ENCODE measurements at regions not wholly inside any gene's neighbourhood (a gene's known extent, or its start where the extent isn't known, plus 50 kb on each side); places are given as distances from the start of the nearest gene placed in this dataset.

DNA sequence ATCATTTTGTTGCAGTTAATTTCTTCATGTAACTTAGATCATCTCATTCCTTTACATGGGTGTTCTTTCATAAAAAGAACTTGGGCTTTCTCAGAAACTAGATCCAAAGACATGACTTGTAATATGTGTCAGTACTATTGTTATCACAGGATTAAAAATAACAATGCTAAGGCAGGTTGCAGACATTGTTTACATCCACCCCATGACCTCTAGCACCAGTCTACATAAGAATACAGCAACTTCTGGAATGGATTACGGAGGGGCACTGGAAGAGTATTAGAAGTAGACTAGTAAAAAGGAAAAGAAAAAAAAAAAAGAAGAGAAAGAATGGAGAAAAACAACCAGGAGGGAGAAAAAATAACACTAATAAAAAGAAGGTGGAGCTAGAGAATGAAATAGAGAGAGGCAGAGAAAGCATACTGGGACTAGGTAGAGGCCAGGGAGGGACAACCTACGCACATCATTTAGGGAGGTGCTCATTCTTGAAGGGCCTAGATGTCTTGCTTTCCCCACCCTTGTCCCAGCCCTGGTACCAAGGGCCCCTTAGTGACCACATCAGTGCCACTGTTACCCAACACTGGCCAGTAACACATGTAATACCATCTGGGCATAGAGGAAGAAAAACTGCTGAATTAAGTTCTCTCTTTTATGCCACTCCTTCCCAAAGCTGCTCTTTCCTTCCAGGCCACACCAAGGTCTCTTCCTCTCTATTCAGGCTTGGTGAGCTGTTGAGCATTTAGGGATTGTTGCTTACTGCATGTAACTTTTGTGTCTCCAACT, 70.6 kb upstream of the KLF7 start:
- DNase-seq = no peak

DNA sequence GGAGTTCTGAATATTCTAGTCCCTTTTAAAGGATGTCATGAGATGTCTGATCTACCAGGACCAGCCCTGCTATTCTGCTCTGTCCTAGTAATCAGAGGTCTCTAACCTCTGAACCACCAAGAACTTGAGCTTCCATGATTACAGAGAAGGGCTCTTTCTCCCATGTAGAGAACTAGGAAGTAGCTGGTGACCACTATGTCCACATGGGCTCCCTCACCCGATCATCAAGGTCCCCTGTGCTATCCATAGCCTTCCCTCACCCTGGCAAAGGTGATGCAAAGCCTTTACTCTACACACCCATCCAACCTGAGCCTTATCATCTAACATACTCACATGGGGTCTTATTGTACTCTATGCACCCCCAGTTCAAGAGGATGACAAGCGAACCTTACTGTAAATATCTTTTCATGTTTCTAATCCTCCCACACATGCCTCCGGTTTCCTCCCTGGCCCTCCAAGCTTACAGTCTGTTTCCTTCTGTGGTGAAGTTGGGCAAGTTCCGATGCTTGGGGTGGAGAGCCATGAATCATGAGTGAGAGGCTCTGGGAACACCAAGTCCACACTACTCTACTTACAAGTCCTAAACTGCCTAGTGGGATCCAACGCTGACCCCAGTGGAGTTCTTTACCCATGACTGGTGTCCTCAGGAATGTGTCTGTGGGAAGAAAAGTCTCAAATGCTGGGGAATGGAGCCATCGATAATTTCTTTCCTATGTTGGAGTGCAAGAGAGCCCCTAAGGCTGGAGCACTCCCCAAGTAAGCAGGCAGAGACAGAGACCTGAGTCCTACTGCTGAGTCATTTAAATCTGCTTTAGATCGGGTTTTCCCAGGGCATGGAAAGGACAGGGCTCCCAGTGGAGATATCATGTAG, 73.3 kb upstream of the KLF7 start:
- peak; percentile 61 for DNase-seq

GRCh38 chr2:207239754-207240494, 74.2 kb upstream of the KLF7 start:
- no peak for DNase-seq

GRCh38 chr2:207240649-207241048, 74.9 kb upstream of the KLF7 start:
- peak; percentile 49 for DNase-seq

- DNase-seq = peak; percentile 87
Observed at GRCh38 chr2:207241198-207241597, 75.5 kb upstream of the KLF7 start.

DNA sequence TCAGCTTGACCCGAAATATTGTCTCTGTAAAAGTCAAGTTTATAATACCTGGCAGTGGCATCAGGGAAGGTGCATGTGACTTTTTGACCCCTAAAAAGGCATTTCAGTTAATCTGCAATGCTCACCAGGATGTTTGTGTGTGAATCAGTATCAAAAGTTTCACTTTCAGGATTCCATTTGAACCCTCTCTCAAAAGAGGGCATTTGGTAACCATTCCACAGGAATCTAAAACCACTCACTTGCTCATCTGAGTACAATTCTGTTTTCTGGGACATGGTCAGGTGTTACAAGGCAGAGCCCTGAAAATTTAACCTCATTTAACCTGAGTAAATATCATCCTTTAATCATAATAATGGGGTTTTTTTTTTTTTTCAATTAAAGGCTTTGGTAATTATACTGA, 77.9 kb upstream of the KLF7 start:
- no peak for DNase-seq

DNA sequence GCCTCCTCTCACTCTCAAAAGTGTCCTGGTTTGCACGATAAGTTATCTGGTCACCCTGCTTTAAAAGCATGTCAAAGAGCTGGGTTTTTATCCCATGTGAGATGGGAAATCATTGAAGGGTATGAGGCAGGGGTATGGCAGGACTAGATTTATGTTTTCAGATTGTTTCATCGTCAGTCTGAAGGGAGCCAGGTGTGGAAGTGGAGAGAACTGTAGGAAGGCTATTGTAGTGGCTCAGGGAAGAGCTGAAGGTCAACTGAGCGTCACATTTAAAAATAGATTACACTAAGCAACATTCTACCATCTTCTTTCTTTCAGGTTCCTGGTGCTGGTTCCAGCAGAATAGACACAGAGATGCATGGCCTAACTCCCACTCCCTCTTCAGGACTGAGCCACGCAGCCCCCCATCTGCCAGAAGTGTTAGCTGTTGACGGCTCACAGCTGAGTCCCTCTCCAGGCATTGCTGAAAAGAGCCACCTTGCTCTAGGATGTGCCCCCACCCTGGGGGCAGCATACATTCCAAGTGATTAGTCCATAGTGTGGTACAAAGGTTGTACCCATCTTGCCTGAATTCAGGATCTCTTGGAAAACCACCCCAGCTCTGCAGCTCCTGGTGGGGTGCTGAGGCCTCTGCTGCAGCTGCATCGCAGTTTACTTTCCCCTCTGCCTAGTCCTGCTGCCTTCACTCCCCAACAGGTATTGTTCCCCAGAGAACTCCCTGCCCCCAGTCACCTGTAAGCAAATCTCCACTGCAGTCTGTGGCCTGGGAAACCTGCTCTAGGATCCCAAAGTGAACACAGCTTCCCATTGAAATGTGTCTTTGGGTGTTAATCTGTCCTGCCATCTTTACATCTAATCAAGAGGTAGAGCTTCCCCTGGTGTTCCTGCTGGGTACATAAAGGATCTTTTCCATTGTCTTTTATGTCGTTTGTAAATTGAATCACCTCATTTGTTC, 79.5 kb upstream of the KLF7 start:
- DNase-seq = no peak

GRCh38 chr2:207248702-207249377, 83.1 kb upstream of the KLF7 start:
- no peak for DNase-seq

- DNase-seq = no peak
Observed at GRCh38 chr2:207251022-207251421, 85.3 kb upstream of the KLF7 start.

DNA sequence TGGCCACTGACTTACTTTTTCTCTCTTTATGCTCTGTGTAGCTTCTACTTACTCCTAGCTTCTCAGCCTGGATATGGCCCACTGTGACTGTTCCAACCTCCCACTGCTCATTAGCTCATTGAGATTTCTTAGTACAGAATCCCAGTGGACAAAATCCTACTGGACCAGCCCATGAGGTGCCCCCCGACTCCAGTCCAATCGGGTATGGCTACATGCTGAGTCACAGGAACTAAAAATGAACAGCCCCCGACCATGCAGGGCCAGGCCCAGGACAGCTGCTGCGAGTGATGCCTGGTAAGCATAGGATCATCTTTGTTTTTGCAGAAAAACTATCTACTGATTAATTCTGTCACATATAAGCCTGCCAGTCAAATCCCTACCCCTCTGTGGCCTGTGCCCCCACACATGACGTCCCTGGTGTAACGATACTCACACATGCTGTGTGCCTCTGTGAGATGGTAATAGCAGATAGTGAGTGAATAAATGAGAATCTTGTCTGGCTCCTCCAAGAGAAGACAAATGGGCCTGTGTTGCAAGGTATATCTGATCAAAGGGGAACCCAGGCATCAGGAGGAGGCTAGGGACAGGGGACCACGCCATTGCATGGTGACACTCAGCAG, 85.9 kb upstream of the KLF7 start:
- peak; percentile 65 for DNase-seq

DNA sequence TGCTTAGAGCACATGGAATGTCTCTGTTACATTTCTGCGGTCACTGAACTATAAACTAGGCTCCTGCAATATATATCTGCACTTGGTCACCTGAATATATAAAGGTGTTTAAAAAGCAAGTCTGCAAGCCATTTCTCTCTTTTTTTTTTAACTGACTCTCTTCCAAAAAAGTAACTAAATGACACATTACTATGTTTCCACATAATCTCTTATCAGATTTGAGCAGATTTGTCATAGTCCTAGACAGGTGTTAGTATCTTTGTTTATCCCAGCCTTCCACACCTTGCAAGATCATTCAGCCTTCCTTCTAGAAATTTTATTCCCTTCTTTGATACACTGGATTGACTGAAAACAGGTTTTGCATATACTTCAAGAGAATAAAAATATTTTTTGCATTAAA, 86.7 kb upstream of the KLF7 start:
- DNase-seq = no peak

GRCh38 chr2:207252979-207253645, 87.4 kb upstream of the KLF7 start:
- no peak for DNase-seq

DNA sequence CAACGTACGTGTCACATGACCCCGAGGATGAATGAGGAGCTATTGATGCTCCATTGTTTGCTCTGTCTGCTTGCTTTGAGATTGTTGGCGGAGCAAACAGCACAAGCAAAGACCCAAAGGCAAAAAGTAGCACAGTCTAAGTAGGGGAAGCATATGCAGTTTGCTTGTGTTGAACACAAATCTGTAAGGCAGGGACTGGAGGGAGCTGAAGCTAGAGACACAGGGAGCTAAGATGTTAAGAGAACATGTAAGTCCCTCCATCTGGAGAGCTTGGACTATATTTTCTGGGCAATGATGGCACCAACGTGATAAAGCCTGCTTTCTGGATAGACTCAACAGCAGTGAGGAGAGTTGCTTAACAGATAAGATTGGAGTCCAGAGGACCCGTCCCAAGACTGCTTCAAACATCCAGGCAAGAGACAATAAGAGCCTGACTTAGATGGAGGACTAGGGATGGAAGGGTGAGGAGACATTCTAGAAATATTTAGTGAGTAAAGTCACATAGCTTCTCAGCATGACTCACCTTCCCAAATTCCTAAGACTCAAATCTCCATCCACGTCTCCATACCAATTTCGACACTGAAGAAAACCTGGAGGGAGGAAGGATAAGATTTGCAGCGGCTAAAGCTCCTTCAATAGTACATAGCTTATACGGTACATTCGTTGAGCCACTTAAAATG, 88.1 kb upstream of the KLF7 start:
- no peak for DNase-seq

DNA sequence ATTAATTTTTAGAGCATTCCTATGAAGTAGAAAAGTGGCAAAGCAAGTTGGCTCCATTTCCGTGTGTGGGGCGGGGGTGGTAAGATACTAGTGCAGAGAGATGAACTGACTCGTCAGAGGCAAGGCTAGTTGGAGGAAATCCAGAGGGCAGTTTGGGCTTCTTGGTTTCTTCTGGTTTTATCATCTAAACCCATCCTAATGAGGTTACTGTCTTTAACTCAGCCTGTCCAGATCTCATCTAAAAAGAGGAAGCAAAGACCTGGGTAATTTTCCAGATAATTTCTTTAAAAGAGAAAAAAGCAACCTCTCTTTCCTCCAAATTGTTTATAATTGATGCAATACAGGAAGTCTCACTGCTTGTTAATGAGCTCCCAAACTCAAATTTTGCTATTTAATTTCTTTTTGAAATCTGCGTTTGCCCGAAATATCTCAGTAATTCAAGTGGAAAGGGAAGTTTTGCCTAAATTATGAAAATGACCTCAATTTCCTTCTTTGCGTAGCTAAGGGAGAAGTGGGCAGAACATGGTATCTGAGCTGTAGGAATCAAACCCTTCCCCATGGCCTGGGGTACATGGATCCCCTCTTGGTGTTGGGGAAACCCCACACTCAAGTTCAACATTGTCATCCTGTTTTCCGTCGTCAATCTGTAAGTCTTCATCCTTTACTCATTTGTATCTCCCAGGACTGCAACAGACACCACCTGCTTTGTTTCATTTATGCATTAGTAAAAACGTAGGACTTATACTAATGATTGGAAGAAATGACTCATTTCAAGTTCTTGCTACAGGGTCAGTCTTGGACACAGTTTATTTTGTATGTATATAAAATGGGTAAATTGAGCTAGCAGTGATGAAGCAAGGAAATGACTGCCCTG, 89.1 kb upstream of the KLF7 start:
- no peak for DNase-seq

DNA sequence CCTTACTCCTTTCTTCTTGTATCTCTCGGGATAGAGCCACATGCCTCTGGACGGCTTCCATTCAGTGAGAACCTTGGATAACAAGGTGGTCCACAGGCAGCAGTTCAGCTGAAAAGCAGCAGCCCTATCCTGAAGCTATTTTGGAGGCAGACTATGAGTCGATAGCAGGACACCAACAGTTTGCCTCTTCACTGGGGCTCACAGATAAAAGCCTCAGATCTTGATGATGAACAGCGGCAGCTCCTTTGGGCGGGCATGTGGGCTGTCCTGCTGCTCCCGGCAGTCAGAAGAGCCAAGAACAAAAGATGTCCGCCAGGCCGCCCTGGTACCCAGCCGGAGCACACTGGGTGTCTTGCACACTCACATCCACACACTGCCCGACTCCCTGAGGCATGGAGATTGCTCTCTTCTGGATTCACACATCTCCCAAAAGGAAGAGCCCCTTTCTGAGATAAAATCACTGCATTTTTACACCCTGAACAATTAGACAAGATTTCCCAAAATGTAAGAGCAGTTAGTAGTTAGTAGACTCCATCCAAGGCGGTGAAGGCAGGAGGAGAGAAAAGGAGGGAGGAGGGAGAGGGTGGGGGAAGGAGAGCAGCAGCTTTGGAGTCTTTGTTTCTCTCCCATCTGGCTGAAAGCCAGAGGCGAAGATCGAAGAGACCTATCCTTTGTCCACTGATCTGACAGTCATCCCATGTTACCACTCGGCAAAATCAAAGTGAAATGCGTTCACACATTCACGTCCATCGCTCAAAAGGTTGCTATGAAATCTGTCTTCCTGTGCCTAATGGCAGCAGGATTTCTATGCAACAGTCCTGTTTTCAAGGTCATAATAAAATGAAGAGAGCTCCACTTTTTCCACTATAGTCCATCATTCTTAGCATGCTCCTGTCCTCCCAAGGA, 90.1 kb upstream of the KLF7 start:
- DNase-seq = no peak

DNA sequence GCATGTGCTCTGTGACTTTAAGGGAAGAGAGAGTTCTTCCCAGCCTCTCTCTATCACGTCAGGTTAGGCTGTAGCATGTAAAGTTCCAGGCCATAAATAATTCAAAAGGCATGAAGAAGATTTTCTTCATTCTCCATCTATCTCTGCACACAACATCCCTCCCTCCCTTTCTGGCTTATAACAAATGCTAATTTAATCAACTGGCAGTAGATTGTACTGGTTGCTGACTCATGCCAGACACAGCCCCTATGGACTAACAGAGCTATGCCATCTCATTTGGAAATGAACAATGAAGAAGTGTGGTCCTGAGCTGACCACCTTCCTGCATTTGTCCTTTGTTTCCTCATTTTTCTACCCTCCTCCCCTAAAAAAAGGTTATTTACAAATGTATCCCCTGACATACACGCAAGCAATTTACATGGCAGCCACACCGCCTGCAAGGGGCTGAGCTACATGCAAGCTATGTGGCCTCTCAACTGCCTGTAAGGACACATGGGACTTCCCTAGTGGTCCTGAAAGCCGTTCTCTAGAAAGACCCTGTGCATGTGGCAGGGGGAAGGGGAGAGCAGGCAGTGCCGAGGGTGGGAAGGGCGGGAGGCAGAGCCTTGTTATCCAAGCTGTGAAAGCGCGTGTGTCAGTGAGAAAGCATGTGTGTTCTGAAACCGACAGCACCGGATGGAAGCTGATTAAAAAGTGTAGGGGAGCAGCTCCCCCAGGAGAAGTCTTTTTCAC, 90.9 kb upstream of the KLF7 start:
- no peak for DNase-seq

All from stimulated activated CD4-positive, alpha-beta T cell treated with anti-CD3 and anti-CD28 coated beads, Interleukin-1b, Interleukin-23, amount 100 ng/mL, for 48 hours (primary cell).